Mammary epithelial cell (primary cell): ENCODE measurements at regions not wholly inside any gene's neighbourhood (a gene's known extent, or its start where the extent isn't known, plus 50 kb on each side); places are given as distances from the start of the nearest gene placed in this dataset.

ENCODE experiments used
- CTCF ChIP-seq, 2 donors: IDR thresholded peaks in 1 of 2; conservative IDR thresholded peaks in 1 of 2; 2 replicates each; pipeline ENCODE4 v1.5.1; 2011 to 2012; ENCODE audit warnings: inconsistent platforms in 2 of 2, low read length in 2 of 2, mild to moderate bottlenecking in 2 of 2, control low read depth in 1 of 2, low read depth in 1 of 2; ENCODE audit not compliant: insufficient read depth in 1 of 2; ENCODE audit errors: extremely low read depth in 1 of 2
- EZH2 ChIP-seq: IDR thresholded peaks from 2 replicates; pipeline ENCODE4 v1.6.1; 2012; ENCODE audit warnings: low read length, inconsistent platforms, borderline replicate concordance

- no peak for TF ChIP-seq CTCF (conservative IDR thresholded peaks at IDR 0.05 in 1 of 2, IDR thresholded peaks at IDR 0.05 in 1 of 2; ENCODE audit: extremely low read depth in 1 of 2, insufficient read depth in 1 of 2, low read depth in 1 of 2, low read length in 2 of 2)
- TF ChIP-seq EZH2: no peak
These were observed 88.7 kb downstream of the AIPL1 start for GRCh38 chr17:6346156-6346786.
